ENCODE measurements at regions not wholly inside any gene's neighbourhood (a gene's known extent, or its start where the extent isn't known, plus 50 kb on each side); places are given as distances from the start of the nearest gene placed in this dataset.

DNA sequence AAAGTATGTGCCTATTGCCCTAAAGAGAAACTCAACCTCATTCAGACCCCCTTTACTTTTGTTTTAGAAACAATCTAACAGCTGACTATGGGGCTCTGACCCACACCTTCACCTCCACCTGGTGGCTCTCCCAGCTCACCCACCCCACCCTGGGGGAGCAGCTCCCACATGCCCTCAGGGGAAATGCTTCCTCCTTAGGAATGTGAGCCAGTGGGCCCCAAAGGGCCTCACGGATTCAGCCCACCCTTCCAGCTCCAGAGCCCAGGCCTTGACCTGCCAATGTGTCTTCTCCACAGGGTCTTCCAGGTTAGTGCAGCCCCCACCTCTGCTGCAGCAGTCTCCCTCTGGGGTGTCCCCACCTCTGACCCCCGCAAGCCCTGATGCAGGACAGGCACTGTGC lies 680.1 kb upstream of the RAB6C start:
- no TSS peak for BruUV-seq (replicated peaks)
- no peak for FAIRE-seq
- Histone ChIP-seq H3K9me3 (replicated peaks; ENCODE audit: control insufficient read depth, insufficient read depth, low read length) (peaks cover 9% of the 10 kb centered on the region), H3K27me3 (ENCODE audit: control insufficient read depth in 2 of 2, insufficient read depth in 2 of 2, low read length in 2 of 2) (no peaks in the 10 kb centered on the region), H4K20me1 (replicated peaks; ENCODE audit: control insufficient read depth, extremely low read depth, insufficient read depth, low read length) (no peaks in the 10 kb centered on the region), H3K79me2 (ENCODE audit: control insufficient read depth, insufficient read depth, low read length) (no peaks in the 10 kb centered on the region), H3K4me2 (ENCODE audit: insufficient read depth, low read length) (no peak overlapping the region), H3K4me1 (ENCODE audit: control insufficient read depth, extremely low read depth, insufficient read depth, low read length) (no peaks in the 10 kb centered on the region), H3K9ac (replicated peaks; ENCODE audit: extremely low read depth, insufficient read depth, low read length) (no peak overlapping the region), H3K9me1 (replicated peaks; ENCODE audit: control insufficient read depth, extremely low read depth, insufficient read depth, low read length) (no peaks in the 10 kb centered on the region), H2AFZ (ENCODE audit: low read depth, low read length) (no peak overlapping the region), H3K36me3 (ENCODE audit: control insufficient read depth in 2 of 2, extremely low read depth in 1 of 2, insufficient read depth in 2 of 2, low read length in 2 of 2) (no peaks in the 10 kb centered on the region), H3K4me3 (replicated peaks in 1 of 3; ENCODE audit: insufficient read depth in 1 of 3, low read depth in 1 of 3, low read length in 3 of 3) (no peak overlapping the region), H3K27ac (ENCODE audit: insufficient read depth, low read depth, low read length) (no peak overlapping the region)
- TF ChIP-seq EZH2 (IDR thresholded peaks at IDR 0.05; ENCODE audit: borderline replicate concordance, low read depth, low read length, severe bottlenecking) = no peak
- TF ChIP-seq GATA2 (IDR thresholded peaks at IDR 0.05; ENCODE audit: insufficient read depth, insufficient read length, low read depth, low read length) = no peak
- TF ChIP-seq POLR2A (IDR thresholded peaks at IDR 0.05; ENCODE audit: low read depth, low read length) = no peak
- TF ChIP-seq POLR2AphosphoS5 (IDR thresholded peaks at IDR 0.05; ENCODE audit: insufficient read depth, low read depth, low read length) = no peak
- TF ChIP-seq, protein P1, sequence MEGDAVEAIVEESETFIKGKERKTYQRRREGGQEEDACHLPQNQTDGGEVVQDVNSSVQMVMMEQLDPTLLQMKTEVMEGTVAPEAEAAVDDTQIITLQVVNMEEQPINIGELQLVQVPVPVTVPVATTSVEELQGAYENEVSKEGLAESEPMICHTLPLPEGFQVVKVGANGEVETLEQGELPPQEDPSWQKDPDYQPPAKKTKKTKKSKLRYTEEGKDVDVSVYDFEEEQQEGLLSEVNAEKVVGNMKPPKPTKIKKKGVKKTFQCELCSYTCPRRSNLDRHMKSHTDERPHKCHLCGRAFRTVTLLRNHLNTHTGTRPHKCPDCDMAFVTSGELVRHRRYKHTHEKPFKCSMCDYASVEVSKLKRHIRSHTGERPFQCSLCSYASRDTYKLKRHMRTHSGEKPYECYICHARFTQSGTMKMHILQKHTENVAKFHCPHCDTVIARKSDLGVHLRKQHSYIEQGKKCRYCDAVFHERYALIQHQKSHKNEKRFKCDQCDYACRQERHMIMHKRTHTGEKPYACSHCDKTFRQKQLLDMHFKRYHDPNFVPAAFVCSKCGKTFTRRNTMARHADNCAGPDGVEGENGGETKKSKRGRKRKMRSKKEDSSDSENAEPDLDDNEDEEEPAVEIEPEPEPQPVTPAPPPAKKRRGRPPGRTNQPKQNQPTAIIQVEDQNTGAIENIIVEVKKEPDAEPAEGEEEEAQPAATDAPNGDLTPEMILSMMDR (IDR thresholded peaks at IDR 0.05; ENCODE audit: extremely low read depth in 1 of 2, insufficient read depth in 1 of 2, low read depth in 1 of 2, low read length in 2 of 2) = no peak
- TF ChIP-seq, protein P2, sequence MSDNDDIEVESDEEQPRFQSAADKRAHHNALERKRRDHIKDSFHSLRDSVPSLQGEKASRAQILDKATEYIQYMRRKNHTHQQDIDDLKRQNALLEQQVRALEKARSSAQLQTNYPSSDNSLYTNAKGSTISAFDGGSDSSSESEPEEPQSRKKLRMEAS (IDR thresholded peaks at IDR 0.05; ENCODE audit: insufficient read depth, insufficient read length) = no peak
- no peak for TF ChIP-seq FOS (IDR thresholded peaks at IDR 0.05; ENCODE audit: borderline replicate concordance, insufficient read depth, low read length)
- no peak for TF ChIP-seq JUN (IDR thresholded peaks at IDR 0.05; ENCODE audit: borderline replicate concordance, insufficient read depth, insufficient read length, low read depth)
- no peak for TF ChIP-seq MYC (IDR thresholded peaks at IDR 0.05; ENCODE audit: low read depth, low read length)
- ChIA-PET CTCF (no interaction called here), POLR2A (no interaction called here)
- intact Hi-C loops (cut with micrococcal nuclease) (no loop called here), dilution Hi-C loops (cut with MboI; ENCODE audit: extremely low pct_ligation_motif_present, low sequenced_read_pairs) (no loop called here)
- DNase-seq (ENCODE audit: low read depth, low spot score) = no peak
